SK-N-SH treated with all-trans-retinoic acid at 6 μM for 48 hours (cell line): ENCODE measurements at regions not wholly inside any gene's neighbourhood (a gene's known extent, or its start where the extent isn't known, plus 50 kb on each side); places are given as distances from the start of the nearest gene placed in this dataset.

ENCODE experiments used
- ATAC-seq: fragments of 200-7000 bp; cut with Tn5 transposase; 3 replicates; pipeline ENCODE4 v1.9.1; 2020; ENCODE audit warnings: mild to moderate bottlenecking, moderate library complexity
- ARNTL ChIP-seq: fragments of 450-650 bp; formaldehyde crosslinking; IDR thresholded peaks from 2 replicates; pipeline ENCODE4 v1.5.0; 2020; ENCODE audit warnings: low read depth, mild to moderate bottlenecking, moderate library complexity, borderline replicate concordance
- BACH2 ChIP-seq: fragments of 250-450 bp; sonication (Bioruptor Pico); IDR thresholded peaks from 2 replicates; pipeline ENCODE4 v1.9.0; 2021; ENCODE audit warnings: mild to moderate bottlenecking, borderline replicate concordance
- CSDC2 ChIP-seq: fragments of 250-450 bp; sonication (Bioruptor Pico); IDR thresholded peaks from 2 replicates; pipeline ENCODE4 v1.5.0; 2020; ENCODE audit warnings: mild to moderate bottlenecking, moderate library complexity
- CSRNP3 ChIP-seq: fragments of 250-450 bp; sonication (Bioruptor Pico); IDR thresholded peaks from 2 replicates; pipeline ENCODE4 v1.5.1; 2021; ENCODE audit warnings: mild to moderate bottlenecking, moderate library complexity
- GLIS3 ChIP-seq: fragments of 250-450 bp; sonication (Bioruptor Pico); IDR thresholded peaks from 2 replicates; pipeline ENCODE4 v1.5.0; 2020; ENCODE audit warnings: mild to moderate bottlenecking, moderate library complexity
- OSR1 ChIP-seq: fragments of 250-450 bp; sonication (Bioruptor Pico); IDR thresholded peaks from 2 replicates; pipeline ENCODE4 v1.8.0; 2022; ENCODE audit warnings: moderate library complexity, mild to moderate bottlenecking, inconsistent platforms
- PATZ1 ChIP-seq: fragments of 250-450 bp; sonication (Bioruptor Pico); IDR thresholded peaks from 2 replicates; pipeline ENCODE4 v1.8.0; 2020; ENCODE audit warnings: mild to moderate bottlenecking, moderate library complexity, borderline replicate concordance
- POU6F1 ChIP-seq: fragments of 250-450 bp; sonication (Bioruptor Pico); IDR thresholded peaks from 2 replicates; pipeline ENCODE4 v1.8.0; 2021; ENCODE audit warnings: low read depth, mild to moderate bottlenecking, moderate library complexity, borderline replicate concordance
- RARB ChIP-seq: fragments of 250-450 bp; sonication (Bioruptor Pico); IDR thresholded peaks from 2 replicates; pipeline ENCODE4 v1.8.0; 2021; ENCODE audit warnings: mild to moderate bottlenecking, moderate library complexity
- TCF4 ChIP-seq: fragments of 250-450 bp; sonication (Bioruptor Pico); IDR thresholded peaks from 2 replicates; pipeline ENCODE4 v1.8.0; 2021; ENCODE audit warnings: mild to moderate bottlenecking, moderate library complexity, borderline replicate concordance
- TOX ChIP-seq: fragments of 250-450 bp; sonication (Bioruptor Pico); IDR thresholded peaks from 2 replicates; pipeline ENCODE4 v1.8.0; 2021; ENCODE audit warnings: mild to moderate bottlenecking, moderate library complexity, borderline replicate concordance
- TSHZ2 ChIP-seq: fragments of 250-450 bp; sonication (Bioruptor Pico); IDR thresholded peaks from 2 replicates; pipeline ENCODE4 v1.5.0; 2020; ENCODE audit warnings: mild to moderate bottlenecking, moderate library complexity
- ZFP30 ChIP-seq: fragments of 450-650 bp; formaldehyde crosslinking; IDR thresholded peaks from 2 replicates; pipeline ENCODE4 v1.5.0; 2022; ENCODE audit warnings: mild to moderate bottlenecking, moderate library complexity
- ZNF565 ChIP-seq: fragments of 450-650 bp; formaldehyde crosslinking; conservative IDR thresholded peaks from 2 replicates; pipeline ENCODE4 v1.5.0; 2020; ENCODE audit warnings: low read depth, mild to moderate bottlenecking, moderate library complexity
- ZNF70 ChIP-seq: fragments of 450-650 bp; formaldehyde crosslinking; IDR thresholded peaks from 2 replicates; pipeline ENCODE4 v1.5.0; 2020; ENCODE audit warnings: mild to moderate bottlenecking, moderate library complexity
- ZNF8 ChIP-seq: fragments of 450-650 bp; formaldehyde crosslinking; IDR thresholded peaks from 2 replicates; pipeline ENCODE4 v1.5.0; 2020; ENCODE audit warnings: mild to moderate bottlenecking, moderate library complexity

- no peak for ATAC-seq
Observed at GRCh38 chr18:38545071-38545470, 979.5 kb upstream of the CELF4 start.

GRCh38 chr18:38539856-38540255, 974.3 kb upstream of the CELF4 start:
- TF ChIP-seq TSHZ2 (CRISPR knock-in tag) (no peak), CSDC2 (no peak), ZNF70 (no peak), CSRNP3 (CRISPR knock-in tag) (no peak), BACH2 (CRISPR knock-in tag) (no peak), OSR1 (CRISPR knock-in tag) (no peak), ZNF565 (CRISPR knock-in tag) (no peak)
- no peak for ATAC-seq

More at GRCh38 chr18:38545071-38545470, 979.5 kb upstream of the CELF4 start:
- no peak for TF ChIP-seq ARNTL
- no peak for TF ChIP-seq ZNF8
- TF ChIP-seq BACH2 (CRISPR knock-in tag) = no peak
- TF ChIP-seq TSHZ2 (CRISPR knock-in tag) = no peak
- no peak for TF ChIP-seq PATZ1 (CRISPR knock-in tag)
- no peak for TF ChIP-seq ZNF70
- TF ChIP-seq POU6F1 (CRISPR knock-in tag) = no peak
- no peak for TF ChIP-seq CSDC2
- no peak for TF ChIP-seq TCF4 (CRISPR knock-in tag)
- no peak for TF ChIP-seq TOX
- TF ChIP-seq RARB (CRISPR knock-in tag) = no peak
- TF ChIP-seq OSR1 (CRISPR knock-in tag) = no peak
- TF ChIP-seq ZFP30 (CRISPR knock-in tag) = no peak
- TF ChIP-seq, all 23 proteins: peak for 0

GRCh38 chr18:38539371-38539770, 973.8 kb upstream of the CELF4 start:
- TF ChIP-seq POU6F1 (CRISPR knock-in tag) (no peak), GLIS3 (CRISPR knock-in tag) (no peak)
- no peak for ATAC-seq
